ENCODE measurements at regions not wholly inside any gene's neighbourhood (a gene's known extent, or its start where the extent isn't known, plus 50 kb on each side); places are given as distances from the start of the nearest gene placed in this dataset.

DNA sequence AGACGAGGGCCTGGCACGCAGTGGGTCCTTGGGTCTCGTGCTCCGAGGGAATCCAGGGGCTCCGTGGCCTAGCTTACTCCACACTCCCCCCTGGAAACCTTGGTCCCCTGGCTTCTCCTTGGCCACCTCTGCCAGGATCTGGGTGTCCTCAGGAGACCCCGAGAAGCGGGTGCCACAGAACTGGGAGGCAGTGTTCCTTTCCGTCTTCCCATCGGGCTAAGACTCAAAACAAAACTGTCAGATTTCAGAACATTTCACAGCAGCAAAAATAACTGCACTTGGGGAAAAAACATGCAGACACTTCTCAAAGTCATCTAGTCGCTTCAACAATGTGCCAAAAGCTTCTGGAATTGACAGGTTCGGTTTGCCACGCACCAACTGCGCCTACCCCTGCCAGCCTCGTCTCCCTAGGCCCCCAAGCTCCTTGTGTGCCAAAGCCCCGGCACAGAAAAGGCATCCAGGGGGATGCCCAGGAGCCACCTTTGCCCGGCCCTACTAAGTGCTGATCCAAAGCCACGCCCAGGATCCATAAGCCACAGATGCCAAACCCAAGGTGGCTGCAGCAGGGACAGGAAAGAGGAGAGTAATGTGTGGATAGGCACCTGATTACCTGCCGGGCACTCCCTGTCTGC is 58.4 kb upstream of the DIO3 start:
- H3K56ac ChIP-seq (ENCODE audit: extremely low read depth, insufficient read depth, low read length) = no peak overlapping the region
- no peak overlapping the region for H4K91ac ChIP-seq (ENCODE audit: insufficient read depth, low read depth, low read length)
- TF ChIP-seq, protein P1, sequence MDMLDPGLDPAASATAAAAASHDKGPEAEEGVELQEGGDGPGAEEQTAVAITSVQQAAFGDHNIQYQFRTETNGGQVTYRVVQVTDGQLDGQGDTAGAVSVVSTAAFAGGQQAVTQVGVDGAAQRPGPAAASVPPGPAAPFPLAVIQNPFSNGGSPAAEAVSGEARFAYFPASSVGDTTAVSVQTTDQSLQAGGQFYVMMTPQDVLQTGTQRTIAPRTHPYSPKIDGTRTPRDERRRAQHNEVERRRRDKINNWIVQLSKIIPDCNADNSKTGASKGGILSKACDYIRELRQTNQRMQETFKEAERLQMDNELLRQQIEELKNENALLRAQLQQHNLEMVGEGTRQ (IDR thresholded peaks at IDR 0.05; ENCODE audit: low read depth, low read length) = no peak
- TF ChIP-seq, protein P2, sequence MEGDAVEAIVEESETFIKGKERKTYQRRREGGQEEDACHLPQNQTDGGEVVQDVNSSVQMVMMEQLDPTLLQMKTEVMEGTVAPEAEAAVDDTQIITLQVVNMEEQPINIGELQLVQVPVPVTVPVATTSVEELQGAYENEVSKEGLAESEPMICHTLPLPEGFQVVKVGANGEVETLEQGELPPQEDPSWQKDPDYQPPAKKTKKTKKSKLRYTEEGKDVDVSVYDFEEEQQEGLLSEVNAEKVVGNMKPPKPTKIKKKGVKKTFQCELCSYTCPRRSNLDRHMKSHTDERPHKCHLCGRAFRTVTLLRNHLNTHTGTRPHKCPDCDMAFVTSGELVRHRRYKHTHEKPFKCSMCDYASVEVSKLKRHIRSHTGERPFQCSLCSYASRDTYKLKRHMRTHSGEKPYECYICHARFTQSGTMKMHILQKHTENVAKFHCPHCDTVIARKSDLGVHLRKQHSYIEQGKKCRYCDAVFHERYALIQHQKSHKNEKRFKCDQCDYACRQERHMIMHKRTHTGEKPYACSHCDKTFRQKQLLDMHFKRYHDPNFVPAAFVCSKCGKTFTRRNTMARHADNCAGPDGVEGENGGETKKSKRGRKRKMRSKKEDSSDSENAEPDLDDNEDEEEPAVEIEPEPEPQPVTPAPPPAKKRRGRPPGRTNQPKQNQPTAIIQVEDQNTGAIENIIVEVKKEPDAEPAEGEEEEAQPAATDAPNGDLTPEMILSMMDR (conservative IDR thresholded peaks at IDR 0.05; ENCODE audit: low read depth, low read length) = no peak
- TF ChIP-seq MAFK (IDR thresholded peaks at IDR 0.05; ENCODE audit: low read depth, low read length) = no peak
- TF ChIP-seq RAD21 (IDR thresholded peaks at IDR 0.05; ENCODE audit: low read length) = no peak
- TF ChIP-seq RFX5 (IDR thresholded peaks at IDR 0.05; ENCODE audit: low read depth, low read length) = no peak
- no peak for TF ChIP-seq NFE2L2 (IDR thresholded peaks at IDR 0.05; ENCODE audit: low read depth, low read length)
- no peak for TF ChIP-seq RCOR1 (IDR thresholded peaks at IDR 0.05; ENCODE audit: insufficient replicate concordance, low read length)
- TF ChIP-seq MXI1 (IDR thresholded peaks at IDR 0.05; ENCODE audit: borderline replicate concordance, low read depth, low read length) = no peak
- no peak for TF ChIP-seq CEBPB (IDR thresholded peaks at IDR 0.05; ENCODE audit: low read depth, low read length)
- no peak for TF ChIP-seq CHD1 (IDR thresholded peaks at IDR 0.05; ENCODE audit: low read depth, low read length)
- TF ChIP-seq BHLHE40 (IDR thresholded peaks at IDR 0.05; ENCODE audit: low read depth, low read length) = no peak
- TF ChIP-seq POLR2A (IDR thresholded peaks at IDR 0.05; ENCODE audit: low read depth, low read length) = no peak
- TF ChIP-seq, protein P3, sequence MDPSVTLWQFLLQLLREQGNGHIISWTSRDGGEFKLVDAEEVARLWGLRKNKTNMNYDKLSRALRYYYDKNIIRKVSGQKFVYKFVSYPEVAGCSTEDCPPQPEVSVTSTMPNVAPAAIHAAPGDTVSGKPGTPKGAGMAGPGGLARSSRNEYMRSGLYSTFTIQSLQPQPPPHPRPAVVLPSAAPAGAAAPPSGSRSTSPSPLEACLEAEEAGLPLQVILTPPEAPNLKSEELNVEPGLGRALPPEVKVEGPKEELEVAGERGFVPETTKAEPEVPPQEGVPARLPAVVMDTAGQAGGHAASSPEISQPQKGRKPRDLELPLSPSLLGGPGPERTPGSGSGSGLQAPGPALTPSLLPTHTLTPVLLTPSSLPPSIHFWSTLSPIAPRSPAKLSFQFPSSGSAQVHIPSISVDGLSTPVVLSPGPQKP (IDR thresholded peaks at IDR 0.05; ENCODE audit: borderline replicate concordance, low read depth, low read length) = no peak
- no peak overlapping the region for H2BK20ac ChIP-seq (ENCODE audit: low read depth, low read length)
- peaks cover 34% of the 10 kb centered on the region; the same call in 1 of the 2 replicates for H3K27me3 ChIP-seq (ENCODE audit: control insufficient read depth, insufficient read depth, low read length)
- no peak overlapping the region for H2AK5ac ChIP-seq (ENCODE audit: low read depth, low read length)
- intact Hi-C loops (cut with micrococcal nuclease) = no loop called here
- H3K4me3 ChIP-seq (ENCODE audit: insufficient read depth, low read depth, low read length) = no peak overlapping the region
- POLR2A ChIA-PET (ENCODE audit: unreplicated experiment) = no interaction called here
- H4K20me1 ChIP-seq (ENCODE audit: insufficient read depth, low read length) = no peaks in the 10 kb centered on the region
- no peak overlapping the region for H3K14ac ChIP-seq (replicated peaks; ENCODE audit: low read depth, low read length)
- H2BK120ac ChIP-seq (ENCODE audit: low read depth, low read length) = no peak overlapping the region
- no peak overlapping the region for H3K9ac ChIP-seq (ENCODE audit: low read depth, low read length)
- CTCF ChIA-PET = no interaction called here
- H3K4ac ChIP-seq (ENCODE audit: low read depth, low read length) = no peak overlapping the region
- in situ Hi-C loops (cut with MboI; ENCODE audit: low sequenced_read_pairs) = no loop called here
- H2AK9ac ChIP-seq (replicated peaks; ENCODE audit: low read depth, low read length, poor library complexity) = no peak overlapping the region
- no peak overlapping the region for H3K18ac ChIP-seq (ENCODE audit: low read depth, low read length)
- no peak overlapping the region for H2BK5ac ChIP-seq (ENCODE audit: low read depth, low read length, poor library complexity, severe bottlenecking)
- no peak overlapping the region for H3K4me2 ChIP-seq (ENCODE audit: low read depth, low read length)
- no peak overlapping the region for H4K5ac ChIP-seq (ENCODE audit: low read depth, low read length)
- WGBS, 2 experiments (ENCODE audit: extremely low coverage in 2 of 2, insufficient read length in 1 of 2) = 73% methylated on average over 3 of the region's 18 CpGs; no CpG with 5 or more reads in 1 of the 2 experiments
- ATAC-seq (ENCODE audit: low read depth) = no peak
- no peak overlapping the region for H3K23ac ChIP-seq (ENCODE audit: low read depth, low read length)
- no peak overlapping the region for H3K27ac ChIP-seq (ENCODE audit: insufficient read depth, low read length)
- H3K9me3 ChIP-seq (ENCODE audit: control insufficient read depth, insufficient read depth, low read length) = peaks cover 9% of the 10 kb centered on the region
- H2BK15ac ChIP-seq (ENCODE audit: low read depth, low read length) = no peak overlapping the region
- no TSS peak for BruUV-seq (replicated peaks)
- H3K79me1 ChIP-seq (ENCODE audit: low read depth in 1 of 2, low read length in 2 of 2) = no peaks in the 10 kb centered on the region
- H3K4me1 ChIP-seq (ENCODE audit: control insufficient read depth, insufficient read depth, low read length) = no peaks in the 10 kb centered on the region
- no peaks in the 10 kb centered on the region for H3K9me1 ChIP-seq (ENCODE audit: insufficient read depth, low read length)
- no peaks in the 10 kb centered on the region for H3K36me3 ChIP-seq (ENCODE audit: control insufficient read depth, insufficient read depth, low read length)
- H2AFZ ChIP-seq (replicated peaks; ENCODE audit: low read length, poor library complexity) = no peak overlapping the region
- no peak overlapping the region for H4K8ac ChIP-seq (ENCODE audit: low read depth in 2 of 2, low read length in 2 of 2)
- no peak for DNase-seq
- dilution Hi-C loops (cut with HindIII; ENCODE audit: low sequenced_read_pairs, unreplicated experiment) = no loop called here
